Large intestine (tissue), 3 donors: ENCODE measurements at regions not wholly inside any gene's neighbourhood (a gene's known extent, or its start where the extent isn't known, plus 50 kb on each side); places are given as distances from the start of the nearest gene placed in this dataset.

Source experiments
- DNase-seq, 2 donors: peaks; one replicate each; pipeline versions ENCODE4 v3.0.0 to v3.0.0-alpha.2; 2013
- H3K27ac ChIP-seq: one replicate; pipeline ENCODE4 v1.5.1; 2013; ENCODE audit warnings: low read length
- H3K27me3 ChIP-seq: 2 replicates; pipeline ENCODE4 v1.6.1; 2013; ENCODE audit warnings: low read length; ENCODE audit not compliant: control insufficient read depth, insufficient read depth
- H3K36me3 ChIP-seq: 2 replicates; pipeline ENCODE4 v1.6.1; 2013; ENCODE audit warnings: low read length; ENCODE audit not compliant: control insufficient read depth, insufficient read depth
- H3K4me1 ChIP-seq: one replicate; pipeline ENCODE4 v1.6.1; 2013; ENCODE audit warnings: low read length; ENCODE audit not compliant: control insufficient read depth, insufficient read depth
- H3K4me3 ChIP-seq: one replicate; pipeline ENCODE4 v1.5.1; 2013; ENCODE audit warnings: low read length
- H3K9me3 ChIP-seq: one replicate; pipeline ENCODE4 v1.6.1; 2013; ENCODE audit warnings: mild to moderate bottlenecking, low read depth, low read length, moderate library complexity; ENCODE audit not compliant: control insufficient read depth
- WGBS: methylation state at CpG from one replicate; pipeline ENCODE4 v1.1.5; 2013; ENCODE audit warnings: low lambda C conversion rate; ENCODE audit not compliant: insufficient coverage; 5-methylcytosine and 5-hydroxymethylcytosine counted together

DNA sequence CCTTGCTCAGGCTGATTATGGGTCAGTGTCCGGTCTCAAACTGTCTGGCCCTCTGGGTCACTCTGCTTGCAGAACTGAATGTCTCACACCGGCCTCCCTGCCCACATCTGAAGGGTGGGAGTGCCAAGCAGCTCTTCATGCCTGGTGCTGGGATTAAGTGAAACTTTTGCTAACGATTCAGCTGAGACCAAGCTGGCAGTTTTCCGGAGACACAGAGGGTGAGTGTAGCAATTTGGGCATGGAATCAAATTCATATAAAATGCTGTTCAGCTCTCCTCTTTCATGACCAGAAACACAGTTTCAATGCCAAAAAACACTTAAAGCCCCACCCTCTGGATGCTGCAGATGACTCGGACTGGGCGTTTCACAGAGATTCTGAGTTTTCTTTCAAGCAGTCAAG, 207.5 kb downstream of the NXNL2 start:
- H3K4me1 ChIP-seq, result peaks cover 12% of the 10 kb centered on the region
- WGBS, result no CpG with 5 or more reads among the region's 6 CpGs
- DNase-seq, result no peak

DNA sequence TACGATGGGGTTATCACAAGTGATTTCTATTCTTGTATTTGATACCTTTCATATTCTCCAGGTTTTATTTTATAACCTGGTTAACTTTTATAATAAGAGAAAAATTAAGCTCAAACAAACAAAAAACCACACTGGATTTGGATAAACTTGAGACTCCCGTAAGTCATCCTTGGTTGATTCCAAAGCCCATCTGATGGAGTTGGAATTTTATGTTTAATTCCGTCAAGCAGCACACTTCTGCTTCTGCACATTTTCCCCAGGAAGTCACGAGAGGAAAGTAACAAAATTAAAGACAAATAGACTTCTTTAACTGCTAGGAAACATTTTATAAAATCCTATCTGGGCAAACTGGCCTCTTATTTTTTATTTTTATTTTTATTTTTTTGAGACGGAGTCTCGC, 207.9 kb downstream of the NXNL2 start:
- no peak for DNase-seq
- H3K36me3 ChIP-seq, result no peaks in the 10 kb centered on the region
- no peak overlapping the region for H3K4me3 ChIP-seq
- WGBS, result 83% methylated on average over 1 of the region's 6 CpGs
- H3K4me1 ChIP-seq, result peaks cover 14% of the 10 kb centered on the region
- H3K9me3 ChIP-seq, result no peaks in the 10 kb centered on the region
- H3K27me3 ChIP-seq, result peaks cover 3% of the 10 kb centered on the region
- no peak overlapping the region for H3K27ac ChIP-seq

More for the DNA sequence above, 207.5 kb downstream of the NXNL2 start:
- Histone ChIP-seq H3K36me3 (no peaks in the 10 kb centered on the region), H3K4me3 (no peak overlapping the region), H3K27ac (no peak overlapping the region), H3K27me3 (peaks cover 4% of the 10 kb centered on the region), H3K9me3 (no peaks in the 10 kb centered on the region)

DNA sequence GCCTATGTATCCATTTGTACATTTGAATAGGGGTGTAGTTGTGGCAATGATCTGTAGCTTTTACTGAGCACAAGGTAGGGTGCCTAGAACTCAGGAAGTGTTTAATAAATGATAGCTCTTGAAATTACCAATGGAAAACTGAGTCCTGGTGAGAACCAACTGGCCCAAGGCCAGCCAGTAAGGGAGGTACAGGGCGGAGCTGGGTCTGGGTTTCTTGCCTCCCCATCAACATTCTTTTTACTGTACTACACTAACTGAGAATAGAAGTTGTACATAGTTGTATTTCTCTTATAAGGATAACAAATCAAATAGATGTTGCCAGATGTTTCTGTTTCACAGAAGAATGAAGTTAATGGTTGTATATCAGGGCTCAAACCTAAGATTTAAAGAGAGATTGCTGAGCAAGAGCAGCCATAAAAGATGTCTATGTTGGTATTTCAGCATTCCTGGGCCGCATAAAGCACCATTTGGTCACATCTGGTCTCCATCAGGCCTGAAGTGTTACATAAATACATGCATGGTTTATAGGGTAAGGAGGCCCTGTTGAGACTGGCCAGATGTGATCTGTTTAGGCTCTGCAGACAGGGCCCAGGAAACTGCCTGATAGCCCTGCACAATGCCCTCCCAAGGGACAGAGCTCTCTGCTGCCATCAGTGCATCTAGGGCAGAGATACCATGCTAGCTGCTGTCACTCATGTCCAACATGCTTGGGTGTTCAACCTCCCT, 210.5 kb downstream of the NXNL2 start:
- DNase-seq, result peak; percentile 47 to 55

GRCh38 chr9:88746029-88746742, 211.2 kb downstream of the NXNL2 start:
- Histone ChIP-seq H3K27me3 (no peaks in the 10 kb centered on the region), H3K4me1 (peaks cover 22% of the 10 kb centered on the region), H3K9me3 (no peaks in the 10 kb centered on the region), H3K36me3 (no peaks in the 10 kb centered on the region), H3K27ac (no peak overlapping the region), H3K4me3 (no peak overlapping the region)
- WGBS, result 33% methylated on average over 1 of the region's 6 CpGs
- DNase-seq, result no peak

More for the DNA sequence above, 210.5 kb downstream of the NXNL2 start:
- H3K27me3 ChIP-seq, result no peaks in the 10 kb centered on the region
- peaks cover 22% of the 10 kb centered on the region for H3K4me1 ChIP-seq
- no peaks in the 10 kb centered on the region for H3K9me3 ChIP-seq
- no peak overlapping the region for H3K27ac ChIP-seq
- no peak overlapping the region for H3K4me3 ChIP-seq
- WGBS, result no CpG with 5 or more reads among the region's 2 CpGs
- H3K36me3 ChIP-seq, result no peaks in the 10 kb centered on the region

GRCh38 chr9:88746743-88747398, 211.9 kb downstream of the NXNL2 start:
- peaks cover 3% of the 10 kb centered on the region for H3K9me3 ChIP-seq
- H3K4me3 ChIP-seq, result no peak overlapping the region
- no peaks in the 10 kb centered on the region for H3K36me3 ChIP-seq
- H3K27ac ChIP-seq, result peak overlapping the region; percentile 55
- WGBS, result 90% methylated on average over 2 of the region's 9 CpGs
- H3K4me1 ChIP-seq, result peaks cover 22% of the 10 kb centered on the region
- DNase-seq, result no peak
- no peaks in the 10 kb centered on the region for H3K27me3 ChIP-seq

DNA sequence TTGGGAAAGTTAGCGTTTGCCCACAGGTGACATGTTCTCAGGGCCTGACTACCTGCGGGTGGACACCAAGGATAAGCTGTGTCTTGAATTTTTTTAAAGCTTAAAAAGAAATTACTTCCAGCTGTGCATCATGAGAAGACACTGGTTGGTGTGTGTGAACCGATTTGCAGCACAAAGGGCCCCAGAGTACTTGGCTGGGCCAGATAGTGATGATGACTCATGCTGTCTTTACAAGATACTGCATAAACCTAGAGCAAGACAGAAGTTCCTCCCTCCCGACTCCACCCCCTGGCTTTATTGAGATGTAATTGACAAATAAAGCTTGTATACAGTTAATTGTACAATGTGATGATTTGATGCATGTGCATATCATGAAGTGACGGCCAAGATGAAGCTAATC, 212.8 kb downstream of the NXNL2 start:
- peaks cover 3% of the 10 kb centered on the region for H3K9me3 ChIP-seq
- peak; percentile 55 to 61 for DNase-seq
- no peaks in the 10 kb centered on the region for H3K36me3 ChIP-seq
- no peaks in the 10 kb centered on the region for H3K27me3 ChIP-seq
- WGBS, result no CpG with 5 or more reads among the region's 5 CpGs
- H3K4me3 ChIP-seq, result no peak overlapping the region
- peaks cover 22% of the 10 kb centered on the region for H3K4me1 ChIP-seq
- peak overlapping the region; percentile 55 for H3K27ac ChIP-seq

- no peaks in the 10 kb centered on the region for H3K36me3 ChIP-seq
- whole genome bisulfite sequencing, result 100% methylated on average over 1 of the region's 5 CpGs
- peak overlapping the region; percentile 17 for H3K27ac ChIP-seq
- H3K4me1 ChIP-seq, result peaks cover 22% of the 10 kb centered on the region
- H3K4me3 ChIP-seq, result no peak overlapping the region
- peaks cover 3% of the 10 kb centered on the region for H3K9me3 ChIP-seq
- H3K27me3 ChIP-seq, result no peaks in the 10 kb centered on the region
- peak; percentile 42 to 48 for DNase-seq
These were observed 213.7 kb downstream of the NXNL2 start for GRCh38 chr9:88748566-88749261.

DNA sequence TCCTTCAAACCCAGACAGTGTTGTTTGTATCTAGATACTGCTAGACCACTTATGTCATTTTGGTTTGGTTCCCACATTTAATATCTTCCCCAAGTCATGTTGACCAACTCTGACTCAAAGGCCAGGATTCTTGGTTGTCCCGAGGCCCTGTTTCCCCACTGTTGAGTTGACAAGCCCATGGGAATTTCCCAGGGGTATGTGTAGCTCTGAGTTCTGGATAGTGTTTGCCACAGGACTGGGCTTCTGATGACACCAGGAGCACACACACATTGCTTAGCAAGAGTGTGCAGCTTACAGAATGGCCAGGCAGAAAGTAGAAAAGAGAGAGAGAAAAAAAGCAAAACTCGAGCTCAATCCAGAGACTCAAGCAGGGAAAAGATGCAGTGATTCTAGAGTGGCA, 214.4 kb downstream of the NXNL2 start:
- Histone ChIP-seq H3K27ac (no peak overlapping the region), H3K9me3 (peaks cover 3% of the 10 kb centered on the region), H3K27me3 (no peaks in the 10 kb centered on the region), H3K36me3 (no peaks in the 10 kb centered on the region), H3K4me3 (no peak overlapping the region), H3K4me1 (peaks cover 22% of the 10 kb centered on the region)
- WGBS, result no CpG with 5 or more reads among the region's 2 CpGs
- no peak for DNase-seq

DNA sequence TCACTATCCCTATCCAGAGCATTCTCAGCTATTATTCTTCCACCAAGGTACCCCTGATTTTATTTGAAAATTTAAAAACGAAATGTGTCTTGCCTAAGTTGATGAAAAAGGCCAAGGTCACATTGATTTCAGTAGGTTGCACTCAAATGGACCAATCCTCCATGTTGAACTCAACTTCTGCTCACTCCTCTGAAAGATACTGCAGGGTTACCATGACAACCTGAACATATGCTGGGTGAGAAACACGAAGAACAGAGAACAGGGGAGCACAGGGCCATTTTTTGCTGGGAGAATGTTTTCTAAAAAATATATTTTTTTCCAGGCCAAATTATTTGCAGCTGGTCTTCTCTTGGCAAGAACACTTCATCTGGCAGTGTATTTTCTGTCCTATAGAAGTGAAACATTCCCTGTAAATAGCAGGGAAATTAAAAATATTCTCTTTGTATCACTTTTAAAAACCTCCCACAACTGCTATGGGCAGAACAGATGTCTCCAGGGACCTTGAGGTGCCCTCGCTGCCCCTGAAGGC, 215.9 kb downstream of the NXNL2 start:
- Histone ChIP-seq H3K9me3 (peaks cover 3% of the 10 kb centered on the region), H3K36me3 (no peaks in the 10 kb centered on the region), H3K27ac (no peak overlapping the region), H3K27me3 (no peaks in the 10 kb centered on the region), H3K4me3 (no peak overlapping the region), H3K4me1 (peaks cover 22% of the 10 kb centered on the region)
- DNase-seq, result no peak
- WGBS, result 50% methylated on average over 1 of the region's 3 CpGs

GRCh38 chr9:88751781-88752180, 216.8 kb downstream of the NXNL2 start:
- WGBS, result no CpG with 5 or more reads among the region's 8 CpGs
- H3K4me1 ChIP-seq, result peaks cover 16% of the 10 kb centered on the region
- H3K27ac ChIP-seq, result no peak overlapping the region

More at GRCh38 chr9:88751781-88752180, 216.8 kb downstream of the NXNL2 start:
- DNase-seq, result no peak
- Histone ChIP-seq H3K9me3 (peaks cover 3% of the 10 kb centered on the region), H3K36me3 (no peaks in the 10 kb centered on the region), H3K27me3 (no peaks in the 10 kb centered on the region), H3K4me3 (no peak overlapping the region)
